ENCODE measurements at regions not wholly inside any gene's neighbourhood (a gene's known extent, or its start where the extent isn't known, plus 50 kb on each side); places are given as distances from the start of the nearest gene placed in this dataset.

- TF ChIP-seq EZH2phosphoT487 (IDR thresholded peaks at IDR 0.05; ENCODE audit: borderline replicate concordance) (no peak), ZBTB33 (IDR thresholded peaks at IDR 0.05; ENCODE audit: extremely low read depth, insufficient replicate concordance, low read length) (no peak), SP1 (IDR thresholded peaks at IDR 0.05; ENCODE audit: low read depth) (no peak)
Observed at GRCh38 chr11:11074686-11075335, 217.0 kb upstream of the ZBED5 start.

All from HCT116 (cell line).